ENCODE measurements at regions not wholly inside any gene's neighbourhood (a gene's known extent, or its start where the extent isn't known, plus 50 kb on each side); places are given as distances from the start of the nearest gene placed in this dataset.
A peak's percentile ranks its signal among the peaks of the same experiment; 100 is the strongest.

- DNase-seq (ENCODE audit: extremely low read depth, low read depth): no peak
- no peak for TF ChIP-seq CTCF (IDR thresholded peaks at IDR 0.05; ENCODE audit: low read depth, low read length)
Measured at GRCh38 chr1:67991546-67991945, 58.9 kb downstream of the DIRAS3 start.

GRCh38 chr1:67988066-67988465 is 62.4 kb downstream of the DIRAS3 start:
- DNase-seq (ENCODE audit: extremely low read depth, low read depth): no peak
- no peak for TF ChIP-seq CTCF (IDR thresholded peaks at IDR 0.05; ENCODE audit: low read depth, low read length)

GRCh38 chr1:67987046-67987799 is 63.2 kb downstream of the DIRAS3 start:
- peak; percentile 85 for DNase-seq (ENCODE audit: extremely low read depth, low read depth)
- no peak for TF ChIP-seq CTCF (IDR thresholded peaks at IDR 0.05; ENCODE audit: low read depth, low read length)

GRCh38 chr1:67983867-67984266 is 66.6 kb downstream of the DIRAS3 start:
- DNase-seq (ENCODE audit: extremely low read depth, low read depth): no peak
- no peak for TF ChIP-seq CTCF (IDR thresholded peaks at IDR 0.05; ENCODE audit: low read depth, low read length)

GRCh38 chr1:67980028-67980427 is 70.4 kb downstream of the DIRAS3 start:
- TF ChIP-seq CTCF (IDR thresholded peaks at IDR 0.05; ENCODE audit: low read depth, low read length): no peak
- no peak for DNase-seq (ENCODE audit: extremely low read depth, low read depth)

GRCh38 chr1:67979532-67979931 is 70.9 kb downstream of the DIRAS3 start:
- TF ChIP-seq CTCF (IDR thresholded peaks at IDR 0.05; ENCODE audit: low read depth, low read length): no peak
- DNase-seq (ENCODE audit: extremely low read depth, low read depth): no peak

- TF ChIP-seq CTCF (IDR thresholded peaks at IDR 0.05; ENCODE audit: low read depth, low read length): no peak
- DNase-seq (ENCODE audit: extremely low read depth, low read depth): no peak
Measured at GRCh38 chr1:67978890-67979516, 71.4 kb downstream of the DIRAS3 start.
